BJ (cell line): ENCODE measurements at regions not wholly inside any gene's neighbourhood (a gene's known extent, or its start where the extent isn't known, plus 50 kb on each side); places are given as distances from the start of the nearest gene placed in this dataset.

Source experiments
- CTCF ChIA-PET: fragments of 350-600 bp; formaldehyde crosslinking; extraction: SDS; loops from one replicate; lab custom pipeline; 2021; ENCODE audit warnings: antibody characterized with exemption, inconsistent platforms; lab: Yijun Ruan, JAX
- POLR2A ChIA-PET: fragments of 300-600 bp; sonication (Branson Sonifier 250); formaldehyde crosslinking; extraction: SDS; loops from one replicate; lab custom pipeline; 2021; ENCODE audit warnings: antibody characterized with exemption; lab: Charles Lee
- DNase-seq: peaks from one replicate; pipeline ENCODE4 v3.0.0-alpha.2; 2011; ENCODE audit warnings: low read depth
- H3K27me3 ChIP-seq: 2 replicates; pipeline ENCODE4 v1.6.0; 2011; ENCODE audit warnings: low read length; ENCODE audit not compliant: control insufficient read depth, insufficient read depth
- H3K36me3 ChIP-seq: 2 replicates; pipeline ENCODE4 v1.5.1; 2011; ENCODE audit warnings: low read length; ENCODE audit not compliant: control insufficient read depth, insufficient read depth
- H3K4me3 ChIP-seq: 2 replicates; pipeline ENCODE4 v1.5.1; 2011; ENCODE audit warnings: low read depth, mild to moderate bottlenecking, control low read depth, low read length
- TF ChIP-seq, protein P1 (sequence below): IDR thresholded peaks from 2 replicates; pipeline ENCODE4 v1.5.1; 2011; ENCODE audit warnings: low read depth, mild to moderate bottlenecking, control low read depth, inconsistent platforms, low read length, moderate library complexity; ENCODE audit not compliant: insufficient read depth

DNA sequence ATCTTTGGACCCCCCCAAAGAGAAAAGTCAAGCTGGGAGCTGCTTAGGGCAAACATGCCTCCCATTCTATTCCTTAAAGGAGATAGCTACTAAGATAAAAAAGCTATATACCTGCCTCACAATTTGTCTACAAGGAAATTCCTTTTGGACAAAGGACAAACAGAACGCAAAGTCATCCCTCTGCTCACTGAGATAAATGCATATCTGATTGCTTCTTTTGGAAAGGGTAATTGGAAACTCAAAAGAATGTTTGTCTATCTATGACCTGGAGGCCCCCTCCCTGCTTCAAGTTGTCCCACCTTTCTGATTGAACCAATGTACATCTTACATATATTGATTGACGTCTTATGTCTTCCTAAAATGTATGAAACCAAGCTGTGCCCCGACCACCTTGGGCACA lies 80.9 kb upstream of the FUT8 start:
- no peaks in the 10 kb centered on the region for H3K36me3 ChIP-seq
- ChIA-PET CTCF (interaction anchor here (1.8 to 2.3 kb wide), 3 partner anchors 11 to 24 kb away, joined by 5 to 10 read pairs (median 7); no protein-coding TSS in a partner anchor), POLR2A (interaction anchor here (0.6 to 0.7 kb wide), 2 partner anchors 10 to 92 kb away, joined by 3 to 4 read pairs; no protein-coding TSS in a partner anchor)
- no peak overlapping the region for H3K4me3 ChIP-seq
- DNase-seq, result no peak
- H3K27me3 ChIP-seq, result no peaks in the 10 kb centered on the region
- TF ChIP-seq, protein P1, sequence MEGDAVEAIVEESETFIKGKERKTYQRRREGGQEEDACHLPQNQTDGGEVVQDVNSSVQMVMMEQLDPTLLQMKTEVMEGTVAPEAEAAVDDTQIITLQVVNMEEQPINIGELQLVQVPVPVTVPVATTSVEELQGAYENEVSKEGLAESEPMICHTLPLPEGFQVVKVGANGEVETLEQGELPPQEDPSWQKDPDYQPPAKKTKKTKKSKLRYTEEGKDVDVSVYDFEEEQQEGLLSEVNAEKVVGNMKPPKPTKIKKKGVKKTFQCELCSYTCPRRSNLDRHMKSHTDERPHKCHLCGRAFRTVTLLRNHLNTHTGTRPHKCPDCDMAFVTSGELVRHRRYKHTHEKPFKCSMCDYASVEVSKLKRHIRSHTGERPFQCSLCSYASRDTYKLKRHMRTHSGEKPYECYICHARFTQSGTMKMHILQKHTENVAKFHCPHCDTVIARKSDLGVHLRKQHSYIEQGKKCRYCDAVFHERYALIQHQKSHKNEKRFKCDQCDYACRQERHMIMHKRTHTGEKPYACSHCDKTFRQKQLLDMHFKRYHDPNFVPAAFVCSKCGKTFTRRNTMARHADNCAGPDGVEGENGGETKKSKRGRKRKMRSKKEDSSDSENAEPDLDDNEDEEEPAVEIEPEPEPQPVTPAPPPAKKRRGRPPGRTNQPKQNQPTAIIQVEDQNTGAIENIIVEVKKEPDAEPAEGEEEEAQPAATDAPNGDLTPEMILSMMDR, result no peak

DNA sequence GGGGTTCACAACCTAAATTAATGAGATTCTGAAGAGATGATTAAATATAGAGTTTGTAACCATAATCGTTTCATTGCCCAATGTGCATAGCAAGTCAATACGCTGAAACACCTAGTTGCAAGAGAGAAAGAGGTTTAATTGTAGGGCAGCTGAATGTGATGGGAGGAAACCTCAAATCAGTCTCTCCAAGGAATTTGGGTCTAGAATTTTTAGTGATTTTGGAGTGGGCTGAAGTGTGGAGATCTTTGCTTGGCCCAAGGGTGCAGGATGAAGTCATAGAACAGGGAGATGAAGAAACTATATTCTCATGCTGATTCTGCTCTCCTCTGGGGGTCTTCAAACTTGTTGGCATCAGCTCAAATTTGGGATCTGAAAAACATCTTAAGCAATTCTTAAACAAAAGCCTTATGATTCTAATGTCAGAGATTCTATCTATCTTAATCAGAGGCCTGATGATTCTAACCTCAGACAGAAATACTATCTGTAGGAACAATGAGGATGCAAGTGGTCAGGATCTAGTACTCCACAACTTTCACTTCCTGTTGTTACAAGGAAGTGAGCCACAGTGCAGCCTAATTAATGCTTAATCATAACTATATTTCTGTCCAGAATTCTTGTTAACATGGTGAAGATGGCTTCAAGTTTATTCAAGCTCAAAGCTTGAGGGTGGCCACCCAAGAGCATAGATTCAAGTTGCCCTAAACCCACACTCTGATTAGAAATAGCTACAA lies 80.2 kb upstream of the FUT8 start:
- H3K4me3 ChIP-seq, result no peak overlapping the region
- POLR2A ChIA-PET, result interaction anchor here (0.6 to 0.7 kb wide), 2 partner anchors 11 to 93 kb away, joined by 3 to 4 read pairs; no protein-coding TSS in a partner anchor
- TF ChIP-seq, protein P1, result no peak
- DNase-seq, result no peak
- H3K36me3 ChIP-seq, result no peaks in the 10 kb centered on the region
- H3K27me3 ChIP-seq, result no peaks in the 10 kb centered on the region
- CTCF ChIA-PET, result interaction anchor here (0.9 to 2.3 kb wide), 4 partner anchors 11 to 93 kb away, joined by 3 to 10 read pairs (median 6); no protein-coding TSS in a partner anchor

DNA sequence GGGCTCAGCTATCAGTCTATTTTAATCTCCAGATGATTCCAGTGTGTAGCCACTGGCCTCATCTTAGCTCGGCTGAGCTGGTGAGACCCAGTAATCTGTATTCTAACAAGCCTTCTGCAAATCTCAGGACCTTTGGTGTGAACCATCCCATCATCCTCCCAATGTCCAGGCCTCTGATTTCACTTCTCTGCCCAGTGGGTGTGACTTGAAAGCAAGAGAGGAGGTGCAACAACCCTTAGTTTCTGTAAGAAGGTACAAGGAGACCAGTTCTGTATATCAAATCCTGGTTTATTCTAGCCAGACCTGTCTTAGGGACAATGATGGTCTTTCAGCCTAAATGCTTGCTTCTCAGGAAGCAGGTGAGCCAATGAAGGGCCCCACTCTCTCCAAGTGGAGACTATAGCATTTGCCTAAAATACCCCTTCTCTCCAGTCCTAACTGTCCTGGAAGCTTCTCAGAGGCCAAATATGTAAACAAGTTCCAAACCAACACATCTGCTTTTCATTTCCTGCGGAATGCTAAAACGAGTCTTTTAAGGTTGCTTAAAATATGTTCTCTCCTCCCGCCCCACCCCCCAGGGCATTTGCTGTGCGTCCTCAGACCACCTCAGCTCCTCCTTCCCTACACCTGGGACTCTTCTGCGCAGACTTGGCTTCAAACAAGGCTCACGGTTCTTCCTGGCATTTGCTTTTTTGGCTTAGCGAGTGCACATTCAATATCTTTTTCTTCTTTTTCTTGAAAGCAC lies 78.4 kb upstream of the FUT8 start:
- CTCF ChIA-PET, result interaction anchor here (0.8 to 2.9 kb wide), 3 partner anchors 74 to 499 kb away, joined by 3 to 10 read pairs (median 3); partner anchors contain the start of gene FUT8
- POLR2A ChIA-PET, result no interaction called here

DNA sequence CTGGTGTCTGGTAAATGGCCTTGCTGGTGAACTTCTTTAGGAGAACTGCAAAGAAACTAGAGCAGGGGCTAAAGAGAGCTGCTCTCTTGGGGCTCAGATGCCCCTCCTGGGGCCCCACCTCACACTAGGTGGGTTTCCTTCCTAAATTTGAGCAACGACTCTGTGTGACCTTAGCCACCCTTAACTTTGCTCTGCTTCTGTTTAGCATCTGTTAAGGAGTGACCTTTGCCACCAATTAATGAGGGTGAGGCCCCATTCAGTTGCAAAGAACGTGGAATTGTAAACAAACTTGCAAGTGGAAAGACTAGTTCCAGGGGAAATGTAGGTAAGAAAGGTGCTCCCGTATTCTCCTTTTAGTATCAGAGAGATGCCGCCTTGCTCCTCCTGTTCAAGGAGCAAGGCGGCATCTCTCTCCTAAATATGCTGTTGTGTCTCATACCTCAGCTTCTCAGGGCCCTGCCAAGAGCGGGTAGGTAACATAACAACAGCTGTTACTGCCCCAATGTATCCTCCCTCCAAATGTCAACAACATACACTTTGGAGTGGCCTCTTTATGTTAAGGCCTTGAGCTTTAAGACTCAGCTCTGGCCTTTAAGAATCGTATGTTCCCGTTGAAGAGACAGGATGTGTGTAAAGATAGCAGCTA lies 77.6 kb upstream of the FUT8 start:
- Histone ChIP-seq H3K36me3 (no peaks in the 10 kb centered on the region), H3K27me3 (no peaks in the 10 kb centered on the region), H3K4me3 (no peak overlapping the region)
- no peak for DNase-seq
- TF ChIP-seq, protein P1, result no peak
- CTCF ChIA-PET, result interaction anchor here (1.2 to 2.9 kb wide), 3 partner anchors 9 to 77 kb away, joined by 3 to 10 read pairs (median 3); partner anchors contain the start of gene FUT8
- POLR2A ChIA-PET, result no interaction called here

More for the DNA sequence above, 78.4 kb upstream of the FUT8 start:
- TF ChIP-seq, protein P1, result no peak
- no peaks in the 10 kb centered on the region for H3K36me3 ChIP-seq
- no peaks in the 10 kb centered on the region for H3K27me3 ChIP-seq
- no peak overlapping the region for H3K4me3 ChIP-seq
- DNase-seq, result peak; percentile 82
